ENCODE measurements at regions not wholly inside any gene's neighbourhood (a gene's known extent, or its start where the extent isn't known, plus 50 kb on each side); places are given as distances from the start of the nearest gene placed in this dataset.

GRCh38 chr11:8332891-8333290 lies 69.2 kb upstream of the LMO1 start (continued):
- TF ChIP-seq SIX5 (IDR thresholded peaks at IDR 0.05; ENCODE audit: low read depth, low read length) = no peak
- TF ChIP-seq EZH2 (IDR thresholded peaks at IDR 0.05; ENCODE audit: low read depth, low read length, severe bottlenecking) = no peak
- no peak for TF ChIP-seq JUND (IDR thresholded peaks at IDR 0.05; ENCODE audit: low read length)

Data from H1 (cell line).